ENCODE measurements at regions not wholly inside any gene's neighbourhood (a gene's known extent, or its start where the extent isn't known, plus 50 kb on each side); places are given as distances from the start of the nearest gene placed in this dataset.

GRCh38 chr16:79816081-79816497 lies 215.6 kb upstream of the MAF start:
- Histone ChIP-seq H3K27ac (ENCODE audit: low read depth, low read length) (no peak overlapping the region), H3K9me3 (ENCODE audit: low read length) (no peaks in the 10 kb centered on the region), H3K4me1 (ENCODE audit: insufficient read depth, low read length) (no peaks in the 10 kb centered on the region)

GRCh38 chr16:79815049-79815448 lies 214.5 kb upstream of the MAF start:
- Histone ChIP-seq H3K9ac (ENCODE audit: low read length) (no peak overlapping the region), H3K9me3 (ENCODE audit: low read length) (no peaks in the 10 kb centered on the region), H3K36me3 (ENCODE audit: insufficient read depth, low read length) (no peaks in the 10 kb centered on the region), H3K4me3 (ENCODE audit: low read depth in 1 of 2, low read length in 2 of 2) (no peak overlapping the region), H3K27ac (ENCODE audit: low read depth, low read length) (no peak overlapping the region), H3K4me1 (ENCODE audit: insufficient read depth, low read length) (no peaks in the 10 kb centered on the region), H3K27me3 (ENCODE audit: control insufficient read depth in 1 of 2, insufficient read depth in 2 of 2, low read length in 2 of 2) (no peaks in the 10 kb centered on the region)

More at GRCh38 chr16:79816081-79816497, 215.6 kb upstream of the MAF start:
- H3K27me3 ChIP-seq (ENCODE audit: control insufficient read depth in 1 of 2, insufficient read depth in 2 of 2, low read length in 2 of 2), result no peaks in the 10 kb centered on the region
- no peak overlapping the region for H3K9ac ChIP-seq (ENCODE audit: low read length)
- H3K4me3 ChIP-seq (ENCODE audit: low read depth in 1 of 2, low read length in 2 of 2), result no peak overlapping the region
- H3K36me3 ChIP-seq (ENCODE audit: insufficient read depth, low read length), result no peaks in the 10 kb centered on the region

- Histone ChIP-seq H3K9ac (ENCODE audit: low read length) (no peak overlapping the region), H3K36me3 (ENCODE audit: insufficient read depth, low read length) (no peaks in the 10 kb centered on the region), H3K9me3 (ENCODE audit: low read length) (no peaks in the 10 kb centered on the region), H3K27ac (ENCODE audit: low read depth, low read length) (no peak overlapping the region), H3K4me3 (ENCODE audit: low read depth in 1 of 2, low read length in 2 of 2) (no peak overlapping the region), H3K27me3 (ENCODE audit: control insufficient read depth in 1 of 2, insufficient read depth in 2 of 2, low read length in 2 of 2) (no peaks in the 10 kb centered on the region), H3K4me1 (ENCODE audit: insufficient read depth, low read length) (no peaks in the 10 kb centered on the region)
Observed at GRCh38 chr16:79814124-79814523, 213.6 kb upstream of the MAF start.

- Histone ChIP-seq H3K27ac (ENCODE audit: low read depth, low read length) (no peak overlapping the region), H3K9ac (ENCODE audit: low read length) (no peak overlapping the region), H3K4me1 (ENCODE audit: insufficient read depth, low read length) (no peaks in the 10 kb centered on the region), H3K9me3 (ENCODE audit: low read length) (no peaks in the 10 kb centered on the region), H3K4me3 (ENCODE audit: low read depth in 1 of 2, low read length in 2 of 2) (no peak overlapping the region), H3K27me3 (ENCODE audit: control insufficient read depth in 1 of 2, insufficient read depth in 2 of 2, low read length in 2 of 2) (no peaks in the 10 kb centered on the region), H3K36me3 (ENCODE audit: insufficient read depth, low read length) (no peaks in the 10 kb centered on the region)
Observed at GRCh38 chr16:79811541-79811940, 211.0 kb upstream of the MAF start.

- Histone ChIP-seq H3K4me1 (ENCODE audit: insufficient read depth, low read length) (no peaks in the 10 kb centered on the region), H3K9me3 (ENCODE audit: low read length) (no peaks in the 10 kb centered on the region), H3K27ac (ENCODE audit: low read depth, low read length) (no peak overlapping the region), H3K27me3 (ENCODE audit: control insufficient read depth in 1 of 2, insufficient read depth in 2 of 2, low read length in 2 of 2) (no peaks in the 10 kb centered on the region), H3K36me3 (ENCODE audit: insufficient read depth, low read length) (no peaks in the 10 kb centered on the region), H3K4me3 (ENCODE audit: low read depth in 1 of 2, low read length in 2 of 2) (no peak overlapping the region), H3K9ac (ENCODE audit: low read length) (no peak overlapping the region)
Observed at GRCh38 chr16:79810449-79811189, 210.1 kb upstream of the MAF start.

- no peak overlapping the region for H3K9ac ChIP-seq (ENCODE audit: low read length)
- H3K4me1 ChIP-seq (ENCODE audit: insufficient read depth, low read length), result no peaks in the 10 kb centered on the region
- H3K27ac ChIP-seq (ENCODE audit: low read depth, low read length), result no peak overlapping the region
- no peaks in the 10 kb centered on the region for H3K36me3 ChIP-seq (ENCODE audit: insufficient read depth, low read length)
- no peak overlapping the region for H3K4me3 ChIP-seq (ENCODE audit: low read depth in 1 of 2, low read length in 2 of 2)
- no peaks in the 10 kb centered on the region for H3K9me3 ChIP-seq (ENCODE audit: low read length)
- H3K27me3 ChIP-seq (ENCODE audit: control insufficient read depth in 1 of 2, insufficient read depth in 2 of 2, low read length in 2 of 2), result no peaks in the 10 kb centered on the region
Observed at GRCh38 chr16:79809376-79809775, 208.8 kb upstream of the MAF start.

GRCh38 chr16:79808731-79809130 lies 208.2 kb upstream of the MAF start:
- no peak overlapping the region for H3K4me3 ChIP-seq (ENCODE audit: low read depth in 1 of 2, low read length in 2 of 2)

GRCh38 chr16:79806757-79807156 lies 206.2 kb upstream of the MAF start:
- no peak overlapping the region for H3K4me3 ChIP-seq (ENCODE audit: low read depth in 1 of 2, low read length in 2 of 2)
- H3K27ac ChIP-seq (ENCODE audit: low read depth, low read length), result no peak overlapping the region
- H3K9me3 ChIP-seq (ENCODE audit: low read length), result no peaks in the 10 kb centered on the region
- no peaks in the 10 kb centered on the region for H3K4me1 ChIP-seq (ENCODE audit: insufficient read depth, low read length)
- no peak overlapping the region for H3K9ac ChIP-seq (ENCODE audit: low read length)
- no peaks in the 10 kb centered on the region for H3K27me3 ChIP-seq (ENCODE audit: control insufficient read depth in 1 of 2, insufficient read depth in 2 of 2, low read length in 2 of 2)
- no peaks in the 10 kb centered on the region for H3K36me3 ChIP-seq (ENCODE audit: insufficient read depth, low read length)

More at GRCh38 chr16:79808731-79809130, 208.2 kb upstream of the MAF start:
- H3K27me3 ChIP-seq (ENCODE audit: control insufficient read depth in 1 of 2, insufficient read depth in 2 of 2, low read length in 2 of 2), result no peaks in the 10 kb centered on the region
- H3K4me1 ChIP-seq (ENCODE audit: insufficient read depth, low read length), result no peaks in the 10 kb centered on the region
- H3K9ac ChIP-seq (ENCODE audit: low read length), result no peak overlapping the region
- H3K9me3 ChIP-seq (ENCODE audit: low read length), result no peaks in the 10 kb centered on the region
- H3K27ac ChIP-seq (ENCODE audit: low read depth, low read length), result no peak overlapping the region
- no peaks in the 10 kb centered on the region for H3K36me3 ChIP-seq (ENCODE audit: insufficient read depth, low read length)

GRCh38 chr16:79805621-79806020 lies 205.1 kb upstream of the MAF start:
- Histone ChIP-seq H3K27me3 (ENCODE audit: control insufficient read depth in 1 of 2, insufficient read depth in 2 of 2, low read length in 2 of 2) (no peaks in the 10 kb centered on the region), H3K4me3 (ENCODE audit: low read depth in 1 of 2, low read length in 2 of 2) (no peak overlapping the region), H3K27ac (ENCODE audit: low read depth, low read length) (no peak overlapping the region), H3K9me3 (ENCODE audit: low read length) (no peaks in the 10 kb centered on the region), H3K36me3 (ENCODE audit: insufficient read depth, low read length) (no peaks in the 10 kb centered on the region), H3K9ac (ENCODE audit: low read length) (no peak overlapping the region), H3K4me1 (ENCODE audit: insufficient read depth, low read length) (no peaks in the 10 kb centered on the region)

- Histone ChIP-seq H3K9ac (ENCODE audit: low read length) (no peak overlapping the region), H3K4me3 (ENCODE audit: low read depth in 1 of 2, low read length in 2 of 2) (no peak overlapping the region), H3K27me3 (ENCODE audit: control insufficient read depth in 1 of 2, insufficient read depth in 2 of 2, low read length in 2 of 2) (no peaks in the 10 kb centered on the region), H3K27ac (ENCODE audit: low read depth, low read length) (no peak overlapping the region), H3K4me1 (ENCODE audit: insufficient read depth, low read length) (no peaks in the 10 kb centered on the region), H3K36me3 (ENCODE audit: insufficient read depth, low read length) (no peaks in the 10 kb centered on the region), H3K9me3 (ENCODE audit: low read length) (no peaks in the 10 kb centered on the region)
Observed at GRCh38 chr16:79801646-79802045, 201.1 kb upstream of the MAF start.

GRCh38 chr16:79800016-79800608 lies 199.6 kb upstream of the MAF start:
- Histone ChIP-seq H3K36me3 (ENCODE audit: insufficient read depth, low read length) (no peaks in the 10 kb centered on the region), H3K27ac (ENCODE audit: low read depth, low read length) (no peak overlapping the region), H3K4me1 (ENCODE audit: insufficient read depth, low read length) (no peaks in the 10 kb centered on the region), H3K9ac (ENCODE audit: low read length) (no peak overlapping the region), H3K27me3 (ENCODE audit: control insufficient read depth in 1 of 2, insufficient read depth in 2 of 2, low read length in 2 of 2) (no peaks in the 10 kb centered on the region), H3K9me3 (ENCODE audit: low read length) (no peaks in the 10 kb centered on the region), H3K4me3 (ENCODE audit: low read depth in 1 of 2, low read length in 2 of 2) (no peak overlapping the region)
